K562 (cell line): ENCODE measurements at regions not wholly inside any gene's neighbourhood (a gene's known extent, or its start where the extent isn't known, plus 50 kb on each side); places are given as distances from the start of the nearest gene placed in this dataset.

Experiments
- ATAC-seq: fragments of 200-7000 bp; cut with Tn5 transposase; 3 replicates; pipeline ENCODE4 v1.9.1; 2020; ENCODE audit warnings: moderate library complexity
- BruUV-seq: library from RNA; stranded (reverse); fragments of 400-500 nt; replicated peaks from 2 replicates; lab custom pipeline; 2021; lab: Mats Ljungman, UMichigan
- CTCF ChIA-PET: fragments of 300-600 bp; formaldehyde crosslinking; extraction: SDS; loops from one replicate; lab custom pipeline; 2021; ENCODE audit warnings: low intra/inter-chr PET ratio; lab: Yijun Ruan, JAX
- POLR2A ChIA-PET: fragments of 300-600, 350-650 bp; sonication (Branson Sonifier 250); formaldehyde crosslinking; extraction: SDS; loops from one replicate; lab custom pipeline; 2021; ENCODE audit warnings: antibody characterized with exemption, inconsistent platforms; lab: Yijun Ruan, JAX
- DNase-seq, 4 experiments: peaks; one replicate each; pipeline versions ENCODE4 v3.0.0 to v3.0.0-alpha.2; 2011 to 2018; ENCODE audit warnings: low spot score in 3 of 4, mixed read lengths in 3 of 4; ENCODE audit errors: extremely low read depth in 1 of 4
- FAIRE-seq: peaks from 2 replicates; lab custom pipeline; 2011; peaks lifted over from hg19 to GRCh38; lab: Jason Lieb, UNC
- H2AFZ ChIP-seq: 2 replicates; pipeline ENCODE4 v1.6.0; 2011; ENCODE audit warnings: low read depth, low read length, control low read depth, inconsistent platforms
- H3K27ac ChIP-seq: fragments of 200-600 bp; 3 replicates; pipeline ENCODE4 v1.8.0; 2011; ENCODE audit warnings: low read depth, mild to moderate bottlenecking, control low read depth, inconsistent platforms, low read length, moderate library complexity, mixed read lengths; ENCODE audit errors: extremely low read depth
- H3K27me3 ChIP-seq, 2 experiments: fragments of 300-600 bp in 1 of 2; 2 replicates in 1 of 2; 3 replicates in 1 of 2; pipeline versions ENCODE4 v1.6.0 to v1.8.0; 2011; ENCODE audit warnings: inconsistent platforms in 2 of 2, low read length in 2 of 2, mild to moderate bottlenecking in 1 of 2, mixed read lengths in 1 of 2, moderate library complexity in 1 of 2; ENCODE audit not compliant: control insufficient read depth in 2 of 2, insufficient read depth in 2 of 2
- H3K36me3 ChIP-seq: fragments of 300-600 bp; 3 replicates; pipeline ENCODE4 v1.8.0; 2011; ENCODE audit warnings: mild to moderate bottlenecking, low read length, inconsistent platforms; ENCODE audit not compliant: control insufficient read depth, insufficient read depth
- H3K4me1 ChIP-seq, 2 experiments: fragments of 200-600 bp in 1 of 2; replicated peaks in 1 of 2; 2 replicates in 1 of 2; 3 replicates in 1 of 2; pipeline versions ENCODE4 v1.5.1 to v1.8.0; 2011; ENCODE audit warnings: inconsistent platforms in 2 of 2, low read length in 2 of 2, mild to moderate bottlenecking in 1 of 2, mixed read lengths in 1 of 2, moderate library complexity in 1 of 2; ENCODE audit not compliant: control insufficient read depth in 2 of 2, insufficient read depth in 2 of 2
- H3K4me2 ChIP-seq: 2 replicates; pipeline ENCODE4 v1.6.1; 2011; ENCODE audit warnings: low read length, control low read depth, inconsistent platforms, mixed read lengths; ENCODE audit not compliant: insufficient read depth
- H3K4me3 ChIP-seq: fragments of 200-600 bp; sonication (generic), shearing (Covaris generic); 2 replicates; pipeline ENCODE4 v1.5.1; 2016; ENCODE audit warnings: control low read depth, inconsistent platforms
- H3K79me2 ChIP-seq: fragments of 200-600 bp; 3 replicates; pipeline ENCODE4 v1.8.0; 2011; ENCODE audit warnings: low read length, inconsistent platforms; ENCODE audit not compliant: control insufficient read depth, insufficient read depth
- H3K9ac ChIP-seq, 2 experiments: 2 replicates each; pipeline versions ENCODE4 v1.6.0 to v1.6.1; 2011; ENCODE audit warnings: low read depth in 2 of 2, low read length in 2 of 2, control low read depth in 1 of 2, inconsistent platforms in 1 of 2, mild to moderate bottlenecking in 1 of 2, mixed read lengths in 1 of 2; ENCODE audit not compliant: insufficient read depth in 1 of 2
- H3K9me1 ChIP-seq: one replicate; pipeline ENCODE4 v1.6.0; 2011; ENCODE audit warnings: inconsistent platforms, mild to moderate bottlenecking, low read length, moderate library complexity; ENCODE audit not compliant: control insufficient read depth, insufficient read depth
- H3K9me3 ChIP-seq: replicated peaks from 2 replicates; pipeline ENCODE4 v1.5.1; 2011; ENCODE audit warnings: low read depth, low read length, inconsistent platforms; ENCODE audit not compliant: control insufficient read depth, insufficient read depth
- H4K20me1 ChIP-seq: replicated peaks from 2 replicates; pipeline ENCODE4 v1.6.1; 2011; ENCODE audit warnings: low read length, inconsistent platforms, mixed read lengths; ENCODE audit not compliant: control insufficient read depth, insufficient read depth
- HDAC2 ChIP-seq: fragments of 450-650 bp; IDR thresholded peaks from 2 replicates; pipeline ENCODE4 v1.6.1; 2016; ENCODE audit warnings: mild to moderate bottlenecking
- NFIX ChIP-seq: fragments of 250-450 bp; sonication (Bioruptor Pico); IDR thresholded peaks from 2 replicates; pipeline ENCODE4 v1.4.0; 2020; ENCODE audit warnings: low read depth, mild to moderate bottlenecking, moderate library complexity
- NR2C1 ChIP-seq, 2 experiments: fragments of 450-650 bp; IDR thresholded peaks; 2 replicates each; pipeline ENCODE4 v1.6.1; 2017; ENCODE audit warnings: mild to moderate bottlenecking in 2 of 2, antibody characterized with exemption in 1 of 2, inconsistent platforms in 1 of 2, missing compliant biosample characterization in 1 of 2, missing genetic modification characterization in 1 of 2
- TRIM28 ChIP-seq: fragments of 450-650 bp; IDR thresholded peaks from 2 replicates; pipeline ENCODE4 v1.6.1; 2017
- XRCC5 ChIP-seq: fragments of 200-400 bp; formaldehyde crosslinking; IDR thresholded peaks from 2 replicates; pipeline ENCODE4 v1.6.1; 2017; ENCODE audit warnings: low read depth, mild to moderate bottlenecking, low read length
- ZBTB5 ChIP-seq: fragments of 450-650 bp; IDR thresholded peaks from 2 replicates; pipeline ENCODE4 v1.6.1; 2017; ENCODE audit warnings: antibody characterized with exemption
- ZMIZ1 ChIP-seq, 2 experiments: fragments of 150-350 bp in 1 of 2; IDR thresholded peaks; 2 replicates each; pipeline ENCODE4 v1.6.1; 2012 to 2016; ENCODE audit warnings: low read depth in 2 of 2, low read length in 2 of 2, mild to moderate bottlenecking in 1 of 2, moderate library complexity in 1 of 2
- WGBS: fragments of 100-300 bp; shearing (Covaris generic); methylation state at CpG from one replicate; pipeline ENCODE4 v1.1.6; 2016; ENCODE audit warnings: low coverage, mixed read lengths; ENCODE audit not compliant: insufficient coverage; ENCODE audit errors: missing lambda C conversion rate; 5-methylcytosine and 5-hydroxymethylcytosine counted together
- in situ Hi-C: fragments of 300-500 bp; cut with MboI; formaldehyde crosslinking; loops from 4 replicates; pipeline ENCODE4 v1.15.0; 2018; ENCODE audit warnings: inconsistent platforms, mixed read lengths
- intact Hi-C: fragments of 100-400 bp; cut with micrococcal nuclease; formaldehyde crosslinking; loops from 2 replicates; pipeline ENCODE4 v1.14.2; 2022
- TF ChIP-seq, protein P1 (sequence below): sonication (generic); formaldehyde crosslinking; IDR thresholded peaks from 2 replicates; pipeline ENCODE4 v1.9.0; 2022; ENCODE audit warnings: mild to moderate bottlenecking, missing genetic modification reagents
- TF ChIP-seq, protein P2 (sequence below): fragments of 250-450 bp; sonication (Bioruptor Pico); IDR thresholded peaks from 2 replicates; pipeline ENCODE4 v1.8.0; 2021; ENCODE audit warnings: mild to moderate bottlenecking, moderate library complexity

DNA sequence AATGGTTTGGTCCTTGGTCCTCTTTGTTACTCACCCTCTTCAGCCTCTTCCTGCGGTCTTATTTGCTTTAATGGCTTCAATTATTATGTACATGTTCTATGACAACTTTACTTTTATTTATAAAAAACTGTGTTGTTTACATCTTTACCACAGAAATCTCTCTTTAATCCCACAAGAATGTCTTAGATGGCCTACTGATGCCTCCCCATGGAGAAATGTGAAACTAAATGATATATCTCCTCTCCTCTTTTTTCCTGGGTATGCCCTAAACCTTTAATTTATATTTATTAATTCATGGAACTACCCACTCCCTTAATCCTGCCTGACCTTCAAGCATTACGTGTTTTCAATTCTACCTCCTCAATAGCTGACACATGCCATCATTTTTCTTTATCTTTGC is 573.2 kb downstream of the CENPC start:
- ATAC-seq: no peak
- H3K27me3 ChIP-seq: no peaks in the 10 kb centered on the region
- H3K4me3 ChIP-seq: no peak overlapping the region
- no peaks in the 10 kb centered on the region for H3K4me1 ChIP-seq
- in situ Hi-C loops: no loop called here
- no peaks in the 10 kb centered on the region for H3K79me2 ChIP-seq
- ChIA-PET POLR2A (no interaction called here), CTCF (no interaction called here)
- H3K9me3 ChIP-seq: no peaks in the 10 kb centered on the region
- H3K9ac ChIP-seq: no peak overlapping the region
- no peaks in the 10 kb centered on the region for H4K20me1 ChIP-seq
- intact Hi-C loops: no loop called here
- 0% methylated on average over 2 of the region's 2 CpGs for WGBS
- no peak for FAIRE-seq
- no peaks in the 10 kb centered on the region for H3K36me3 ChIP-seq
- no peaks in the 10 kb centered on the region for H3K9me1 ChIP-seq
- BruUV-seq: no TSS peak
- no peak overlapping the region for H3K27ac ChIP-seq
- no peak for DNase-seq
- no peak for TF ChIP-seq ZBTB5
- no peak overlapping the region for H3K4me2 ChIP-seq
- H2AFZ ChIP-seq: no peak overlapping the region

- no TSS peak for BruUV-seq
- no peak overlapping the region for H3K4me3 ChIP-seq
- FAIRE-seq (no peak), ATAC-seq (no peak), DNase-seq (no peak)
- no peaks in the 10 kb centered on the region for H3K9me1 ChIP-seq
- no peaks in the 10 kb centered on the region for H3K9me3 ChIP-seq
- no peaks in the 10 kb centered on the region for H3K27me3 ChIP-seq
- H3K79me2 ChIP-seq: no peaks in the 10 kb centered on the region
- intact Hi-C loops (no loop called here), in situ Hi-C loops (no loop called here)
- ChIA-PET POLR2A (no interaction called here), CTCF (no interaction called here)
- H3K36me3 ChIP-seq: no peaks in the 10 kb centered on the region
- no peak overlapping the region for H2AFZ ChIP-seq
- H3K4me1 ChIP-seq: no peaks in the 10 kb centered on the region
- no peak overlapping the region for H3K4me2 ChIP-seq
- H4K20me1 ChIP-seq: no peaks in the 10 kb centered on the region
- no peak overlapping the region for H3K9ac ChIP-seq
- H3K27ac ChIP-seq: no peak overlapping the region
- 0% methylated on average over 1 of the region's 1 CpG for WGBS
- TF ChIP-seq HDAC2 (no peak), ZMIZ1 (IDR thresholded peaks at IDR 0.05; ENCODE audit: low read depth in 2 of 2, low read length in 2 of 2) (no peak), NFIX (CRISPR knock-in tag) (no peak), NR2C1 (IDR thresholded peaks at IDR 0.05) (no peak), NR2C1 (tag; IDR thresholded peaks at IDR 0.05) (no peak), XRCC5 (no peak), TRIM28 (no peak)
- TF ChIP-seq, protein P1, sequence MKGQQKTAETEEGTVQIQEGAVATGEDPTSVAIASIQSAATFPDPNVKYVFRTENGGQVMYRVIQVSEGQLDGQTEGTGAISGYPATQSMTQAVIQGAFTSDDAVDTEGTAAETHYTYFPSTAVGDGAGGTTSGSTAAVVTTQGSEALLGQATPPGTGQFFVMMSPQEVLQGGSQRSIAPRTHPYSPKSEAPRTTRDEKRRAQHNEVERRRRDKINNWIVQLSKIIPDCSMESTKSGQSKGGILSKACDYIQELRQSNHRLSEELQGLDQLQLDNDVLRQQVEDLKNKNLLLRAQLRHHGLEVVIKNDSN (CRISPR knock-in tag): no peak
- TF ChIP-seq, protein P2, sequence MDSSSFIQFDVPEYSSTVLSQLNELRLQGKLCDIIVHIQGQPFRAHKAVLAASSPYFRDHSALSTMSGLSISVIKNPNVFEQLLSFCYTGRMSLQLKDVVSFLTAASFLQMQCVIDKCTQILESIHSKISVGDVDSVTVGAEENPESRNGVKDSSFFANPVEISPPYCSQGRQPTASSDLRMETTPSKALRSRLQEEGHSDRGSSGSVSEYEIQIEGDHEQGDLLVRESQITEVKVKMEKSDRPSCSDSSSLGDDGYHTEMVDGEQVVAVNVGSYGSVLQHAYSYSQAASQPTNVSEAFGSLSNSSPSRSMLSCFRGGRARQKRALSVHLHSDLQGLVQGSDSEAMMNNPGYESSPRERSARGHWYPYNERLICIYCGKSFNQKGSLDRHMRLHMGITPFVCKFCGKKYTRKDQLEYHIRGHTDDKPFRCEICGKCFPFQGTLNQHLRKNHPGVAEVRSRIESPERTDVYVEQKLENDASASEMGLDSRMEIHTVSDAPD: no peak
Observed at GRCh38 chr4:66964467-66964866, 580.8 kb downstream of the CENPC start.
